ENCODE measurements at regions not wholly inside any gene's neighbourhood (a gene's known extent, or its start where the extent isn't known, plus 50 kb on each side); places are given as distances from the start of the nearest gene placed in this dataset.
"Not testable (repeated sequence)": the region's sequence is repeated elsewhere in the genome, so short reads cannot be mapped to it uniquely, and the experiment has no call there.

- DNase-seq (ENCODE audit: low read depth), result no peak
Measured at GRCh38 chr5:155512329-155512728, 498.8 kb downstream of the KIF4B start.

GRCh38 chr5:155514105-155514563, 500.6 kb downstream of the KIF4B start:
- DNase-seq (ENCODE audit: low read depth), result no peak

- DNase-seq (ENCODE audit: low read depth), result no peak
Measured at GRCh38 chr5:155522540-155522939, 509.0 kb downstream of the KIF4B start.

- DNase-seq (ENCODE audit: low read depth), result no peak
Measured at GRCh38 chr5:155529362-155529761, 515.8 kb downstream of the KIF4B start.

- no peak for DNase-seq (ENCODE audit: low read depth)
Measured at GRCh38 chr5:155530046-155530445, 516.5 kb downstream of the KIF4B start.

- DNase-seq (ENCODE audit: low read depth), result no peak
Measured at GRCh38 chr5:155532621-155533311, 519.2 kb downstream of the KIF4B start.

- no peak for DNase-seq (ENCODE audit: low read depth)
Measured at GRCh38 chr5:155540000-155540595, 526.5 kb downstream of the KIF4B start.

GRCh38 chr5:155546075-155546474, 532.5 kb downstream of the KIF4B start:
- no peak for DNase-seq (ENCODE audit: low read depth)

- no peak for DNase-seq (ENCODE audit: low read depth)
Measured at GRCh38 chr5:155554500-155554899, 540.9 kb downstream of the KIF4B start.

- DNase-seq (ENCODE audit: low read depth), result no peak
Measured at GRCh38 chr5:155556222-155556621, 542.7 kb downstream of the KIF4B start.

- DNase-seq (ENCODE audit: low read depth), result no peak
Measured at GRCh38 chr5:155556700-155557099, 543.1 kb downstream of the KIF4B start.

GRCh38 chr5:155562158-155562557, 548.6 kb downstream of the KIF4B start:
- no peak for DNase-seq (ENCODE audit: low read depth)

GRCh38 chr5:155564541-155564940, 551.0 kb downstream of the KIF4B start:
- DNase-seq (ENCODE audit: low read depth), result no peak

GRCh38 chr5:155575861-155576260, 562.3 kb downstream of the KIF4B start:
- DNase-seq (ENCODE audit: low read depth), result no peak

- DNase-seq (ENCODE audit: low read depth), result not testable (repeated sequence)
Measured at GRCh38 chr5:155586808-155587207, 573.3 kb downstream of the KIF4B start.

GRCh38 chr5:155587458-155587857, 573.9 kb downstream of the KIF4B start:
- DNase-seq (ENCODE audit: low read depth), result no peak

GRCh38 chr5:155591273-155591672, 577.7 kb downstream of the KIF4B start:
- no peak for DNase-seq (ENCODE audit: low read depth)

- no peak for DNase-seq (ENCODE audit: low read depth)
Measured at GRCh38 chr5:155594270-155594669, 580.7 kb downstream of the KIF4B start.

- no peak for DNase-seq (ENCODE audit: low read depth)
Measured at GRCh38 chr5:155595791-155596190, 582.2 kb downstream of the KIF4B start.

GRCh38 chr5:155598552-155598951, 585.0 kb downstream of the KIF4B start:
- DNase-seq (ENCODE audit: low read depth), result no peak

- DNase-seq (ENCODE audit: low read depth), result no peak
Measured at GRCh38 chr5:155605920-155606319, 592.4 kb downstream of the KIF4B start.

- peak; percentile 21 for DNase-seq (ENCODE audit: low read depth)
Measured at GRCh38 chr5:155616779-155617392, 603.3 kb downstream of the KIF4B start.

GRCh38 chr5:155619688-155620087, 606.1 kb downstream of the KIF4B start:
- DNase-seq (ENCODE audit: low read depth), result no peak
